RWPE2 (cell line): ENCODE measurements at regions not wholly inside any gene's neighbourhood (a gene's known extent, or its start where the extent isn't known, plus 50 kb on each side); places are given as distances from the start of the nearest gene placed in this dataset.

Source experiments
- ATAC-seq: fragments of 200-7000 bp; cut with Tn5 transposase; 3 replicates; pipeline ENCODE4 v1.9.1; 2021; ENCODE audit warnings: low read depth
- DNase-seq: peaks from one replicate; pipeline ENCODE4 v3.0.0-alpha.2; 2020; ENCODE audit warnings: low spot score
- H3K27ac ChIP-seq: fragments of 450-650 bp; 2 replicates; pipeline ENCODE4 v1.5.1; 2017; ENCODE audit warnings: mild to moderate bottlenecking; ENCODE audit not compliant: poor library complexity, severe bottlenecking
- H3K27me3 ChIP-seq: fragments of 250-450 bp; sonication (Bioruptor Pico); 2 replicates; pipeline ENCODE4 v1.5.1; 2021; ENCODE audit warnings: mild to moderate bottlenecking, moderate library complexity; ENCODE audit not compliant: insufficient read depth, poor library complexity, severe bottlenecking
- H3K36me3 ChIP-seq: fragments of 250-450 bp; sonication (Bioruptor Pico); 2 replicates; pipeline ENCODE4 v1.5.1; 2020; ENCODE audit warnings: low read depth, mild to moderate bottlenecking, moderate library complexity
- H3K4me1 ChIP-seq: fragments of 250-450 bp; sonication (Bioruptor Pico); 2 replicates; pipeline ENCODE4 v1.5.1; 2021; ENCODE audit warnings: mild to moderate bottlenecking, moderate library complexity; ENCODE audit not compliant: insufficient read depth, poor library complexity, severe bottlenecking
- H3K4me3 ChIP-seq: fragments of 250-450 bp; sonication (Bioruptor Pico); 2 replicates; pipeline ENCODE4 v1.5.1; 2021; ENCODE audit warnings: mild to moderate bottlenecking, moderate library complexity; ENCODE audit not compliant: severe bottlenecking
- H3K9me3 ChIP-seq: fragments of 250-450 bp; sonication (Bioruptor Pico); 2 replicates; pipeline ENCODE4 v1.5.1; 2021; ENCODE audit warnings: mild to moderate bottlenecking, moderate library complexity; ENCODE audit not compliant: severe bottlenecking
- TF ChIP-seq, protein P1 (sequence below): fragments of 450-650 bp; IDR thresholded peaks from one replicate; pipeline ENCODE4 v1.5.1; 2017; ENCODE audit warnings: mild to moderate bottlenecking, moderate library complexity; ENCODE audit not compliant: poor library complexity, severe bottlenecking

DNA sequence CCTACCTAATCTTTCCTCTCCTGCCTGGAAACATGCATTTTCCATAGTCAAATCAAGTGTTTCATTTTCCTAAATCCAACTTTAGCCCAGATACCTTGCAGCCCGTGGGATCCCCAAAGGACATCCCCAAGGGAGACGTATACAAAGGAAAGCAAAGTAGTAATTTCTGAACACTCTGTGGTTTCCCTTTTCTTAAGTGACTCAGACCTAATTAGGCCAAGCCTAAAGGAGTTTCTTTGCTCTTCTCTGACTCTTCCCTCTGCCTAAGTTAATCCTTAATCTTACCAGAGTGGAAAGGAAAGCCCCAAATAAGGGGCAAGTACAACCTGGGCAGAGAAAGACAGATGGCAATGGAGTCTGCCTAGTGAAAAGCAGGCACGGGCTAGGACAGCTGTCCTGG lies 250.3 kb downstream of the SPTSSA start:
- peaks cover 10% of the 10 kb centered on the region for H3K4me1 ChIP-seq
- TF ChIP-seq, protein P1, sequence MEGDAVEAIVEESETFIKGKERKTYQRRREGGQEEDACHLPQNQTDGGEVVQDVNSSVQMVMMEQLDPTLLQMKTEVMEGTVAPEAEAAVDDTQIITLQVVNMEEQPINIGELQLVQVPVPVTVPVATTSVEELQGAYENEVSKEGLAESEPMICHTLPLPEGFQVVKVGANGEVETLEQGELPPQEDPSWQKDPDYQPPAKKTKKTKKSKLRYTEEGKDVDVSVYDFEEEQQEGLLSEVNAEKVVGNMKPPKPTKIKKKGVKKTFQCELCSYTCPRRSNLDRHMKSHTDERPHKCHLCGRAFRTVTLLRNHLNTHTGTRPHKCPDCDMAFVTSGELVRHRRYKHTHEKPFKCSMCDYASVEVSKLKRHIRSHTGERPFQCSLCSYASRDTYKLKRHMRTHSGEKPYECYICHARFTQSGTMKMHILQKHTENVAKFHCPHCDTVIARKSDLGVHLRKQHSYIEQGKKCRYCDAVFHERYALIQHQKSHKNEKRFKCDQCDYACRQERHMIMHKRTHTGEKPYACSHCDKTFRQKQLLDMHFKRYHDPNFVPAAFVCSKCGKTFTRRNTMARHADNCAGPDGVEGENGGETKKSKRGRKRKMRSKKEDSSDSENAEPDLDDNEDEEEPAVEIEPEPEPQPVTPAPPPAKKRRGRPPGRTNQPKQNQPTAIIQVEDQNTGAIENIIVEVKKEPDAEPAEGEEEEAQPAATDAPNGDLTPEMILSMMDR = no peak
- no peak overlapping the region for H3K27ac ChIP-seq
- no peaks in the 10 kb centered on the region for H3K36me3 ChIP-seq
- no peaks in the 10 kb centered on the region for H3K27me3 ChIP-seq
- H3K9me3 ChIP-seq = no peaks in the 10 kb centered on the region
- no peak overlapping the region for H3K4me3 ChIP-seq
- ATAC-seq = peak; percentile 74
- no peak for DNase-seq

DNA sequence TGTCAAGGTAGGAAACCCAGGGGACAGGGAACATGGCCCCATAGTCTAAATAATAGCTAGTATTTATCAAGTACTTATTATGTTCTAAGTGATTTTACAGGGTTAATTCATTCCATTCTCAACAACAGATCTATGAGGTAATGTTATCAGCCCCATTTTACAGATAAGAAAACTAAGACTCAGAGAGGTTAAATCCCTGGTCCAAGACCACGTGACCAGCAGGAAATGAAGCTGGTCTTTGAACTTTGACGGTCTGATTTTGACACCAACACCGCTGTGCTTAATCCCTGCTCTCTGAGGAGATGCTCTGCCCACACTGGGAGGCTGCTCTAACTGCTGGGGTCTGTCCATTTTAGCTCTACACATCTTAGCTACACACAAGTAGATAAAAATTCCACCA lies 253.5 kb downstream of the SPTSSA start:
- Histone ChIP-seq H3K9me3 (no peaks in the 10 kb centered on the region), H3K4me3 (no peak overlapping the region), H3K27me3 (no peaks in the 10 kb centered on the region), H3K36me3 (no peaks in the 10 kb centered on the region), H3K4me1 (peaks cover 10% of the 10 kb centered on the region), H3K27ac (no peak overlapping the region)
- ATAC-seq (no peak), DNase-seq (no peak)
- TF ChIP-seq, protein P1 = no peak

DNA sequence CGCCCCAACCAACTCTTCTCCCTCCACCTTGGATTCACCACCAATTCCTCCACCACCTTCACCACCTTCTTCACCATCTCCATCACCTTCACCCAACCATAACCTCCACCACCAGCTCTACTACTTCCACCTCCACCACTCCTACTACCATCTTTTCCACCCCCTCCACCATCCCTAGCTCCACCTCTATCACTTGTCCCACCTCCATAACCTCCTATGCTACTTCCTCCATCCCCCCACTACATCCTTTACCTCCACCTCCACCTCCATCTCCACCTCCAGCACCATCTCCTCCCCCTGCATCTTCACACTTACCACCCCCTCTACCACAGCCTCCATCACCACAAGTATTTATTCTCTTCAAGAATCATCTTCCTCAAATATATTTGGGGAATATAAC lies 254.9 kb upstream of the EGLN3 start:
- Histone ChIP-seq H3K4me1 (peaks cover 17% of the 10 kb centered on the region), H3K9me3 (no peaks in the 10 kb centered on the region), H3K27ac (no peak overlapping the region), H3K36me3 (no peaks in the 10 kb centered on the region), H3K27me3 (no peaks in the 10 kb centered on the region), H3K4me3 (no peak overlapping the region)
- DNase-seq (no peak), ATAC-seq (no peak)
- TF ChIP-seq, protein P1 = no peak

DNA sequence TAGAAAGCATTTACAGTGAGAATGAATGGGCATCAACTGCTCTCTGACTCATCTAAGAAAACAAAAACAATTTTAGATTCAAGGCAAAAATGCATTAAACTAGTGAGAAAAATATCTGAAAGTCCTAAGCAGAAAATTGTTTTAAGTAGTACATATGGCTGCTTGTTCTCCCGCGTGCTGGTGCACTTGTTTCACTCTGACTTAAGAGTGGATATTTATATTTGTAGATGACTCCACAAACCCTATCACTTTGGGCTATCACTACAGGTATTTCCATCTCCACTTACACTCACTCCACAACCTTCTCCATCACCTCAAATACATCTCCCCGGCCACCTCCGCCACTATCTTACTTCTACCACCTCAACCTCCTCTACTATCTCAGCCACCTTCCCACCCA lies 253.9 kb upstream of the EGLN3 start:
- no peak for DNase-seq
- Histone ChIP-seq H3K27ac (peak overlapping the region; percentile 69), H3K9me3 (no peaks in the 10 kb centered on the region), H3K4me3 (no peak overlapping the region), H3K36me3 (no peaks in the 10 kb centered on the region), H3K4me1 (peaks cover 17% of the 10 kb centered on the region), H3K27me3 (no peaks in the 10 kb centered on the region)
- ATAC-seq = no peak
- TF ChIP-seq, protein P1 = no peak

DNA sequence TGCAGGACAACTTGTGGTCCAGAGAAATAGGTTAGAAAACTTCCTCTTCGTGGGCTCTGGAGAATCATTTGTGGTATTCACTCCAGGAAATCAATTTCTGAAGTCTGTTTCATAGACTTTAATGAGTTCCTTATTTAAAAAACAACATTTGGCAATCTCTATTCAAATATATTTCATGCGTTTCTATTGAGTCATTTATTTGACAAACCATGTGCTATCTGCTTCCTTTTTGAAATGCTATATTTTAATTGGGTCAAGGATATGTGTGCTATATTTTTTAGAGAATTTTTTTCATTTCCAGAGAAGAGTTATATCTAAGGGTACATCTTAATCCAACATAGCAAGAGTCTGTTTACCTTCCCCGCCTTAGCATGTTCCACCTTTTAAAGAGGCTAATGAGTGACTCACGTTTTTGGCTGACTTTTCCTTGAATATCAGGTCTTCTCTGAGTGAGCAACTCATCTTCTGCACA lies 252.4 kb upstream of the EGLN3 start:
- H3K4me1 ChIP-seq = peaks cover 17% of the 10 kb centered on the region
- no peak overlapping the region for H3K4me3 ChIP-seq
- DNase-seq (no peak), ATAC-seq (peak; percentile 93)
- H3K27ac ChIP-seq = peak overlapping the region; percentile 69
- H3K9me3 ChIP-seq = no peaks in the 10 kb centered on the region
- H3K27me3 ChIP-seq = no peaks in the 10 kb centered on the region
- no peaks in the 10 kb centered on the region for H3K36me3 ChIP-seq
- TF ChIP-seq, protein P1 = no peak
